ENCODE measurements at regions not wholly inside any gene's neighbourhood (a gene's known extent, or its start where the extent isn't known, plus 50 kb on each side); places are given as distances from the start of the nearest gene placed in this dataset.

GRCh38 chr15:36294359-36294758 lies 285.1 kb upstream of the CDIN1 start:
- H3K4me3 ChIP-seq (ENCODE audit: insufficient read depth, low read depth, low read length) = no peak overlapping the region
- 9 to 19% methylated on average over 1 of the region's 1 CpG for WGBS, 2 experiments
- H3K27me3 ChIP-seq (ENCODE audit: control insufficient read depth, insufficient read depth, low read length, poor library complexity, severe bottlenecking) = no peaks in the 10 kb centered on the region
- no peak overlapping the region for H3K27ac ChIP-seq (ENCODE audit: insufficient read depth, low read depth, low read length, poor library complexity, severe bottlenecking)
- no peaks in the 10 kb centered on the region for H3K36me3 ChIP-seq (ENCODE audit: control insufficient read depth, insufficient read depth, low read length)
- H3K9me3 ChIP-seq (ENCODE audit: control insufficient read depth, low read length) = no peaks in the 10 kb centered on the region
- H3K4me1 ChIP-seq (ENCODE audit: control insufficient read depth, insufficient read depth, low read length) = no peaks in the 10 kb centered on the region

GRCh38 chr15:36301947-36302346 lies 277.5 kb upstream of the CDIN1 start:
- no peaks in the 10 kb centered on the region for H3K9me3 ChIP-seq (ENCODE audit: control insufficient read depth, low read length)
- 89 to 92% methylated on average over 5 of the region's 5 CpGs for WGBS, 2 experiments
- H3K27ac ChIP-seq (ENCODE audit: insufficient read depth, low read depth, low read length, poor library complexity, severe bottlenecking) = no peak overlapping the region
- H3K36me3 ChIP-seq (ENCODE audit: control insufficient read depth, insufficient read depth, low read length) = no peaks in the 10 kb centered on the region
- no peak overlapping the region for H3K4me3 ChIP-seq (ENCODE audit: insufficient read depth, low read depth, low read length)
- H3K4me1 ChIP-seq (ENCODE audit: control insufficient read depth, insufficient read depth, low read length) = peaks cover 7% of the 10 kb centered on the region
- no peaks in the 10 kb centered on the region for H3K27me3 ChIP-seq (ENCODE audit: control insufficient read depth, insufficient read depth, low read length, poor library complexity, severe bottlenecking)

- Histone ChIP-seq H3K27me3 (ENCODE audit: control insufficient read depth, insufficient read depth, low read length, poor library complexity, severe bottlenecking) (no peaks in the 10 kb centered on the region), H3K4me3 (ENCODE audit: insufficient read depth, low read depth, low read length) (no peak overlapping the region), H3K9me3 (ENCODE audit: control insufficient read depth, low read length) (no peaks in the 10 kb centered on the region), H3K36me3 (ENCODE audit: control insufficient read depth, insufficient read depth, low read length) (no peaks in the 10 kb centered on the region), H3K4me1 (ENCODE audit: control insufficient read depth, insufficient read depth, low read length) (no peaks in the 10 kb centered on the region), H3K27ac (ENCODE audit: insufficient read depth, low read depth, low read length, poor library complexity, severe bottlenecking) (no peak overlapping the region)
- WGBS, 2 experiments = 83% methylated on average over 1 of the region's 1 CpG
Observed at GRCh38 chr15:36313021-36313420, 266.4 kb upstream of the CDIN1 start.

- no peaks in the 10 kb centered on the region for H3K36me3 ChIP-seq (ENCODE audit: control insufficient read depth, insufficient read depth, low read length)
- H3K27ac ChIP-seq (ENCODE audit: insufficient read depth, low read depth, low read length, poor library complexity, severe bottlenecking) = no peak overlapping the region
- 100% methylated on average over 2 of the region's 2 CpGs for WGBS, 2 experiments
- H3K27me3 ChIP-seq (ENCODE audit: control insufficient read depth, insufficient read depth, low read length, poor library complexity, severe bottlenecking) = no peaks in the 10 kb centered on the region
- H3K4me3 ChIP-seq (ENCODE audit: insufficient read depth, low read depth, low read length) = no peak overlapping the region
- no peaks in the 10 kb centered on the region for H3K4me1 ChIP-seq (ENCODE audit: control insufficient read depth, insufficient read depth, low read length)
- no peaks in the 10 kb centered on the region for H3K9me3 ChIP-seq (ENCODE audit: control insufficient read depth, low read length)
Observed at GRCh38 chr15:36313736-36314280, 265.6 kb upstream of the CDIN1 start.

GRCh38 chr15:36315649-36316048 lies 263.8 kb upstream of the CDIN1 start:
- H3K9me3 ChIP-seq (ENCODE audit: control insufficient read depth, low read length) = no peaks in the 10 kb centered on the region
- H3K27ac ChIP-seq (ENCODE audit: insufficient read depth, low read depth, low read length, poor library complexity, severe bottlenecking) = no peak overlapping the region
- H3K4me1 ChIP-seq (ENCODE audit: control insufficient read depth, insufficient read depth, low read length) = no peaks in the 10 kb centered on the region
- no peaks in the 10 kb centered on the region for H3K27me3 ChIP-seq (ENCODE audit: control insufficient read depth, insufficient read depth, low read length, poor library complexity, severe bottlenecking)
- no peak overlapping the region for H3K4me3 ChIP-seq (ENCODE audit: insufficient read depth, low read depth, low read length)
- no peaks in the 10 kb centered on the region for H3K36me3 ChIP-seq (ENCODE audit: control insufficient read depth, insufficient read depth, low read length)
- whole genome bisulfite sequencing, 2 experiments = 91 to 97% methylated on average over 2 of the region's 2 CpGs

GRCh38 chr15:36323615-36324014 lies 255.8 kb upstream of the CDIN1 start:
- no peaks in the 10 kb centered on the region for H3K36me3 ChIP-seq (ENCODE audit: control insufficient read depth, insufficient read depth, low read length)
- no peaks in the 10 kb centered on the region for H3K9me3 ChIP-seq (ENCODE audit: control insufficient read depth, low read length)
- no peaks in the 10 kb centered on the region for H3K27me3 ChIP-seq (ENCODE audit: control insufficient read depth, insufficient read depth, low read length, poor library complexity, severe bottlenecking)
- WGBS, 2 experiments = 91 to 93% methylated on average over 3 of the region's 3 CpGs
- H3K4me1 ChIP-seq (ENCODE audit: control insufficient read depth, insufficient read depth, low read length) = no peaks in the 10 kb centered on the region
- H3K27ac ChIP-seq (ENCODE audit: insufficient read depth, low read depth, low read length, poor library complexity, severe bottlenecking) = no peak overlapping the region
- H3K4me3 ChIP-seq (ENCODE audit: insufficient read depth, low read depth, low read length) = no peak overlapping the region

- H3K36me3 ChIP-seq (ENCODE audit: control insufficient read depth, insufficient read depth, low read length) = no peaks in the 10 kb centered on the region
- WGBS, 2 experiments = 78 to 94% methylated on average over 2 of the region's 2 CpGs
- no peaks in the 10 kb centered on the region for H3K9me3 ChIP-seq (ENCODE audit: control insufficient read depth, low read length)
- no peaks in the 10 kb centered on the region for H3K27me3 ChIP-seq (ENCODE audit: control insufficient read depth, insufficient read depth, low read length, poor library complexity, severe bottlenecking)
- no peak overlapping the region for H3K4me3 ChIP-seq (ENCODE audit: insufficient read depth, low read depth, low read length)
- H3K27ac ChIP-seq (ENCODE audit: insufficient read depth, low read depth, low read length, poor library complexity, severe bottlenecking) = no peak overlapping the region
- H3K4me1 ChIP-seq (ENCODE audit: control insufficient read depth, insufficient read depth, low read length) = no peaks in the 10 kb centered on the region
Observed at GRCh38 chr15:36325206-36325605, 254.2 kb upstream of the CDIN1 start.

GRCh38 chr15:36329592-36329991 lies 249.8 kb upstream of the CDIN1 start:
- 95 to 96% methylated on average over 9 of the region's 9 CpGs for WGBS, 2 experiments
- Histone ChIP-seq H3K4me1 (ENCODE audit: control insufficient read depth, insufficient read depth, low read length) (peaks cover 5% of the 10 kb centered on the region), H3K36me3 (ENCODE audit: control insufficient read depth, insufficient read depth, low read length) (no peaks in the 10 kb centered on the region), H3K27ac (ENCODE audit: insufficient read depth, low read depth, low read length, poor library complexity, severe bottlenecking) (no peak overlapping the region), H3K4me3 (ENCODE audit: insufficient read depth, low read depth, low read length) (no peak overlapping the region), H3K9me3 (ENCODE audit: control insufficient read depth, low read length) (no peaks in the 10 kb centered on the region), H3K27me3 (ENCODE audit: control insufficient read depth, insufficient read depth, low read length, poor library complexity, severe bottlenecking) (no peaks in the 10 kb centered on the region)

- Histone ChIP-seq H3K9me3 (ENCODE audit: control insufficient read depth, low read length) (no peaks in the 10 kb centered on the region), H3K27me3 (ENCODE audit: control insufficient read depth, insufficient read depth, low read length, poor library complexity, severe bottlenecking) (no peaks in the 10 kb centered on the region), H3K36me3 (ENCODE audit: control insufficient read depth, insufficient read depth, low read length) (no peaks in the 10 kb centered on the region), H3K4me3 (ENCODE audit: insufficient read depth, low read depth, low read length) (no peak overlapping the region), H3K27ac (ENCODE audit: insufficient read depth, low read depth, low read length, poor library complexity, severe bottlenecking) (no peak overlapping the region), H3K4me1 (ENCODE audit: control insufficient read depth, insufficient read depth, low read length) (peaks cover 5% of the 10 kb centered on the region)
- 88 to 93% methylated on average over 3 of the region's 3 CpGs for WGBS, 2 experiments
Observed at GRCh38 chr15:36330598-36330997, 248.8 kb upstream of the CDIN1 start.

GRCh38 chr15:36331531-36332275 lies 247.7 kb upstream of the CDIN1 start:
- WGBS, 2 experiments = 95 to 98% methylated on average over 4 to 6 of the region's 6 CpGs
- Histone ChIP-seq H3K9me3 (ENCODE audit: control insufficient read depth, low read length) (no peaks in the 10 kb centered on the region), H3K36me3 (ENCODE audit: control insufficient read depth, insufficient read depth, low read length) (no peaks in the 10 kb centered on the region), H3K4me3 (ENCODE audit: insufficient read depth, low read depth, low read length) (no peak overlapping the region), H3K27me3 (ENCODE audit: control insufficient read depth, insufficient read depth, low read length, poor library complexity, severe bottlenecking) (no peaks in the 10 kb centered on the region), H3K27ac (ENCODE audit: insufficient read depth, low read depth, low read length, poor library complexity, severe bottlenecking) (no peak overlapping the region), H3K4me1 (ENCODE audit: control insufficient read depth, insufficient read depth, low read length) (peaks cover 5% of the 10 kb centered on the region)
